ENCODE measurements at regions not wholly inside any gene's neighbourhood (a gene's known extent, or its start where the extent isn't known, plus 50 kb on each side); places are given as distances from the start of the nearest gene placed in this dataset.

- no peak overlapping the region for H3K4me3 ChIP-seq (ENCODE audit: low read depth, low read length, poor library complexity, severe bottlenecking)
- BruUV-seq (replicated peaks): no TSS peak
- no peaks in the 10 kb centered on the region for H3K36me3 ChIP-seq (ENCODE audit: insufficient read depth, low read length, poor library complexity, severe bottlenecking)
- no peak overlapping the region for H3K27ac ChIP-seq (ENCODE audit: low read depth, low read length, poor library complexity, severe bottlenecking)
- H3K27me3 ChIP-seq (replicated peaks; ENCODE audit: insufficient read depth, low read depth, low read length, poor library complexity): peaks cover 53% of the 10 kb centered on the region
- H3K4me1 ChIP-seq (ENCODE audit: insufficient read depth, low read length, poor library complexity, severe bottlenecking): no peaks in the 10 kb centered on the region
- ChIA-PET CTCF (no interaction called here), POLR2A (ENCODE audit: low non-redundant PET) (no interaction called here)
- no peak for TF ChIP-seq EZH2 (IDR thresholded peaks at IDR 0.05; ENCODE audit: borderline replicate concordance, low read depth, low read length, poor library complexity, severe bottlenecking)
- DNase-seq (ENCODE audit: low spot score): no peak
- intact Hi-C loops (cut with micrococcal nuclease; ENCODE audit: unreplicated experiment): no loop called here
- peaks cover 22% of the 10 kb centered on the region for H3K9me3 ChIP-seq (ENCODE audit: low read depth, low read length, poor library complexity, severe bottlenecking)
Measured at GRCh38 chr7:128191136-128191844, 49.8 kb upstream of the LEP start.
